ENCODE measurements at regions not wholly inside any gene's neighbourhood (a gene's known extent, or its start where the extent isn't known, plus 50 kb on each side); places are given as distances from the start of the nearest gene placed in this dataset.
A peak's percentile ranks its signal among the peaks of the same experiment; 100 is the strongest.

DNA sequence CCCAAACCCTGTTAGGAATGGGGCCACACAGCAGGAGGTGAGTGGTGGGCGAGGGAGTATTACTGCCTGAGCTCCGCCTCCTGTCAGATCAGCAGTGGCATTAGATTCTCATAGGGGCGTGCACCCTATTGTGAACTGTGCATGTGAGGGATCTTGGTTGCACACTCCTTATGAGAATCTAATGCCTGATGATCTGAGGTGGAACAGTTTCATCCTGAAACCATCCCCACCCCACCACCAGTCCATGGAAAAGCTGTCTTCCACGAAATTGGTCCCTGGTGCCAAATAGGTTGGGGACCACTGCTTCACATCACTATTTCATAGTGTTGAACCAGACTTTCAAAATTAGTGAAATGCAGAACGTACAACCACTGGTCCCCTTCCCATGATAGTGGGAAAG, 57.9 kb upstream of the BICD1 start:
- no peak overlapping the region for H3K27ac Mint-ChIP-seq (ENCODE audit: unreplicated experiment)
- BruUV-seq (replicated peaks), result no TSS peak
- no peak for DNase-seq
- no peaks in the 10 kb centered on the region for H3K27me3 Mint-ChIP-seq (ENCODE audit: unreplicated experiment)
- TF ChIP-seq, protein P1, sequence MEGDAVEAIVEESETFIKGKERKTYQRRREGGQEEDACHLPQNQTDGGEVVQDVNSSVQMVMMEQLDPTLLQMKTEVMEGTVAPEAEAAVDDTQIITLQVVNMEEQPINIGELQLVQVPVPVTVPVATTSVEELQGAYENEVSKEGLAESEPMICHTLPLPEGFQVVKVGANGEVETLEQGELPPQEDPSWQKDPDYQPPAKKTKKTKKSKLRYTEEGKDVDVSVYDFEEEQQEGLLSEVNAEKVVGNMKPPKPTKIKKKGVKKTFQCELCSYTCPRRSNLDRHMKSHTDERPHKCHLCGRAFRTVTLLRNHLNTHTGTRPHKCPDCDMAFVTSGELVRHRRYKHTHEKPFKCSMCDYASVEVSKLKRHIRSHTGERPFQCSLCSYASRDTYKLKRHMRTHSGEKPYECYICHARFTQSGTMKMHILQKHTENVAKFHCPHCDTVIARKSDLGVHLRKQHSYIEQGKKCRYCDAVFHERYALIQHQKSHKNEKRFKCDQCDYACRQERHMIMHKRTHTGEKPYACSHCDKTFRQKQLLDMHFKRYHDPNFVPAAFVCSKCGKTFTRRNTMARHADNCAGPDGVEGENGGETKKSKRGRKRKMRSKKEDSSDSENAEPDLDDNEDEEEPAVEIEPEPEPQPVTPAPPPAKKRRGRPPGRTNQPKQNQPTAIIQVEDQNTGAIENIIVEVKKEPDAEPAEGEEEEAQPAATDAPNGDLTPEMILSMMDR (IDR thresholded peaks at IDR 0.05; ENCODE audit: unreplicated experiment), result no peak
- peaks cover 15% of the 10 kb centered on the region for H3K4me1 Mint-ChIP-seq (ENCODE audit: low read depth, unreplicated experiment)
- CTCF ChIA-PET, result interaction anchor here (0.6 kb wide), 1 partner anchor 12 kb away, joined by 3 read pairs; no protein-coding TSS in a partner anchor
- intact Hi-C loops (cut with micrococcal nuclease; ENCODE audit: unreplicated experiment), result no loop called here
- H3K4me3 Mint-ChIP-seq (ENCODE audit: low read depth, unreplicated experiment), result no peak overlapping the region
- no peaks in the 10 kb centered on the region for H3K36me3 Mint-ChIP-seq (ENCODE audit: insufficient read depth, unreplicated experiment)
- H3K9me3 Mint-ChIP-seq (ENCODE audit: low read depth, unreplicated experiment), result peaks cover 5% of the 10 kb centered on the region

DNA sequence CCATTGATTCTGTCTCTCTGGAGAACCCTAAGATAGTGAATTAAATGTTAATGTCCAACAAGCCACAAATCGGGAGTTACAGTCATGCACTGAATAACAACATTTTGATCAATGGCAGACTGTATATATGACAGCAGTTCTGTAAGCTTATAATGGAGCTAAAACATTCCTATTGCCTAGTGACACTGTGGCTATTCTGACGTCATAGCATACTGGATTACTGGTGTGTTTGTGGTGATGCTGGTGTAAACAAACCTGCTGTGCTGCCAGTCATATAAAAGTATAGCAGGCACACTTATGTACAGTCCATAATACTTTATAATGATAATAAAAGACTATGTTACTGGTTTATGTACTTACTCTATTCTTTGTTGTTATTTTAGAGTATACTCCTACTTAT, 56.7 kb upstream of the BICD1 start:
- no peaks in the 10 kb centered on the region for H3K27me3 Mint-ChIP-seq (ENCODE audit: unreplicated experiment)
- H3K4me1 Mint-ChIP-seq (ENCODE audit: low read depth, unreplicated experiment), result peaks cover 15% of the 10 kb centered on the region
- TF ChIP-seq, protein P1 (IDR thresholded peaks at IDR 0.05; ENCODE audit: unreplicated experiment), result no peak
- no peaks in the 10 kb centered on the region for H3K9me3 Mint-ChIP-seq (ENCODE audit: low read depth, unreplicated experiment)
- DNase-seq, result no peak
- H3K36me3 Mint-ChIP-seq (ENCODE audit: insufficient read depth, unreplicated experiment), result no peaks in the 10 kb centered on the region
- no peak overlapping the region for H3K27ac Mint-ChIP-seq (ENCODE audit: unreplicated experiment)
- no peak overlapping the region for H3K4me3 Mint-ChIP-seq (ENCODE audit: low read depth, unreplicated experiment)
- CTCF ChIA-PET, result no interaction called here
- BruUV-seq (replicated peaks), result no TSS peak
- intact Hi-C loops (cut with micrococcal nuclease; ENCODE audit: unreplicated experiment), result no loop called here

DNA sequence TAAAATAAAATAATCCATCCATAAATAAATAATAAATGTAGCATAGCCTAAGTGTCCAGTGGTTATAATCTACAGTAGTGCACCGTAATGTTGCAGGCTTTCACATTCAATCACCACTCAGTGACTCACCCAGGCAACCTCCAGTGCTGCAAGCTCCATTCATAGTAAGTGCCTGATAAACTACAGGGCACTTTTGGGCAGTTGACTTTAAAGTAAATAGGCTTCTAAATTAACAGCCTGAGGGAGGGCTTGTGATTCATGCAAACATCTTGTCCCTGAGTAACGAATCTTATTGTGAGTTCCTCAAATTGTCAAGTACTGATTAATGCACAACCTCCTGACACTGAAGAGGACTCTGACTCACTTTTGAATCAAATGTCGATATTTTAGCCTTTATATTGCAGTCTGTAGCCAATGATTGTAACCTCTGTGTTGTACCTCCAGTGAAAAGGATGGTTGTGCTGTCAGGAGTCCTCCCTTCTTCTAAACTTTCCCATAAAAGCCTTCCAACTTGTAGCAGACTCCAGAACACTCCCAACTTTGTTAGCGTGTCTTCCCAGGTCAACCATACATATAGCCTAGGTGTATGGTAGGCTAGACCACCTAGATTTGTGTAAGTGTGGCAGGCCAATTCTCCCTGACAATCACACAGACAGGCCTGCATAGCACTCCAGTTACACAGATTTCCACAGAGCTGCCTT, 55.0 kb upstream of the BICD1 start:
- intact Hi-C loops (cut with micrococcal nuclease; ENCODE audit: unreplicated experiment), result no loop called here
- peaks cover 15% of the 10 kb centered on the region for H3K4me1 Mint-ChIP-seq (ENCODE audit: low read depth, unreplicated experiment)

DNA sequence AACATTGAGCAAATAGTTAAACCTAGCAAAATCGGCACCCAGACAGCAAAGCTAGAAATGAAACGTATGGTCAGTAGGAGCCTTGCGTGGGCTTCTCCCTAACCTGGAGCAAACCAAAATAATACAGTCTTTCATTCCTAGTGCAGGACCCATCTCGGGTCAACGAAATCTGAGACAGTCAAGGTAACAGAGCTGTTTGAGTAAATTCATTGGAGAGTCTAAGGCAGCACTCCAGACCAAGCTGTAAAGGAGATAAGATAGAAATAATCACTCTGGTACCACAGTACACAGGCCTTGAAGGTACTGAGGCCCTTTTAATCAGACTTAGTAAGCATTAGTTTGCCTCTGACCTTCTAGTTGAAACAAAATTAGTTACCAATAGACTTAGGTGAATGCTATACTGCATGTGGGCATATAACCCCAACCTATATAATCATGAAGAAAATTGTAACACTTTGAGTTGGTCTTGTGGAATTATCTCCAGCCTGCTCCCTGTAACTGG, 54.4 kb upstream of the BICD1 start:
- Mint-ChIP-seq H3K36me3 (ENCODE audit: insufficient read depth, unreplicated experiment) (no peaks in the 10 kb centered on the region), H3K9me3 (ENCODE audit: low read depth, unreplicated experiment) (no peaks in the 10 kb centered on the region), H3K27me3 (ENCODE audit: unreplicated experiment) (no peaks in the 10 kb centered on the region), H3K4me3 (ENCODE audit: low read depth, unreplicated experiment) (no peak overlapping the region), H3K4me1 (ENCODE audit: low read depth, unreplicated experiment) (peaks cover 15% of the 10 kb centered on the region), H3K27ac (ENCODE audit: unreplicated experiment) (peak overlapping the region; percentile 63)
- intact Hi-C loops (cut with micrococcal nuclease; ENCODE audit: unreplicated experiment), result no loop called here
- TF ChIP-seq, protein P1 (IDR thresholded peaks at IDR 0.05; ENCODE audit: unreplicated experiment), result no peak
- CTCF ChIA-PET, result interaction anchor here (0.5 to 1.9 kb wide), 4 partner anchors 11 to 399 kb away, joined by 3 to 4 read pairs (median 4); no protein-coding TSS in a partner anchor
- BruUV-seq (replicated peaks), result no TSS peak
- DNase-seq, result no peak

More for the DNA sequence above, 55.0 kb upstream of the BICD1 start:
- CTCF ChIA-PET, result interaction anchor here (0.5 to 1.9 kb wide), 7 partner anchors 9 to 399 kb away, joined by 3 to 7 read pairs (median 4); no protein-coding TSS in a partner anchor
- Mint-ChIP-seq H3K27me3 (ENCODE audit: unreplicated experiment) (no peaks in the 10 kb centered on the region), H3K4me3 (ENCODE audit: low read depth, unreplicated experiment) (no peak overlapping the region), H3K27ac (ENCODE audit: unreplicated experiment) (peak overlapping the region; percentile 63), H3K36me3 (ENCODE audit: insufficient read depth, unreplicated experiment) (no peaks in the 10 kb centered on the region), H3K9me3 (ENCODE audit: low read depth, unreplicated experiment) (no peaks in the 10 kb centered on the region)
- BruUV-seq (replicated peaks), result no TSS peak
- peak; percentile 45 for DNase-seq
- TF ChIP-seq, protein P1 (IDR thresholded peaks at IDR 0.05; ENCODE audit: unreplicated experiment), result no peak
